GM20000 (cell line): ENCODE measurements at regions not wholly inside any gene's neighbourhood (a gene's known extent, or its start where the extent isn't known, plus 50 kb on each side); places are given as distances from the start of the nearest gene placed in this dataset.

Experiments
- DNase-seq: peaks from one replicate; pipeline ENCODE4 v3.0.0; 2012; ENCODE audit warnings: low spot score
- TF ChIP-seq, protein P1 (sequence below): IDR thresholded peaks from 2 replicates; pipeline ENCODE4 v1.5.1; 2012; ENCODE audit warnings: mild to moderate bottlenecking, control low read depth; ENCODE audit errors: extremely low read depth, missing control alignments

DNA sequence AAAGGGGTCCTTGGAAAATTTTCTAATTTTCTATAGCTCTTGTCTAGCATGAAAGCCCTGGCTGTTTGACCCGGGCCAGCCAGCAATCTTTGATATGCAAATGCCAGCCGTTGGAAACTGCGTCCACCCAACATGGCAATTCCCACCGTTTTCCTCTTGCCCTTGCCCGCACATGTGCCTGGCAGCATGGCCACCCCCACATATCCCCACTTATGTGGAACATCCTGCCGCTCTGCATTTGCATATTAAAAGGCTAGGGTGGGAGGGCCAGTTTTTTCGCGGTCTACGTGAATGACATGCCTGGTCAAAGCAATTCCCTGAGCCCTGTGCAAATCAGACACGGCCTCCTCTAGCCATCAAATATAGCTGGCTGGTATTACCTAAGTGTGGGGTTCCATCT lies 110.3 kb upstream of the TDRD3 start:
- TF ChIP-seq, protein P1, sequence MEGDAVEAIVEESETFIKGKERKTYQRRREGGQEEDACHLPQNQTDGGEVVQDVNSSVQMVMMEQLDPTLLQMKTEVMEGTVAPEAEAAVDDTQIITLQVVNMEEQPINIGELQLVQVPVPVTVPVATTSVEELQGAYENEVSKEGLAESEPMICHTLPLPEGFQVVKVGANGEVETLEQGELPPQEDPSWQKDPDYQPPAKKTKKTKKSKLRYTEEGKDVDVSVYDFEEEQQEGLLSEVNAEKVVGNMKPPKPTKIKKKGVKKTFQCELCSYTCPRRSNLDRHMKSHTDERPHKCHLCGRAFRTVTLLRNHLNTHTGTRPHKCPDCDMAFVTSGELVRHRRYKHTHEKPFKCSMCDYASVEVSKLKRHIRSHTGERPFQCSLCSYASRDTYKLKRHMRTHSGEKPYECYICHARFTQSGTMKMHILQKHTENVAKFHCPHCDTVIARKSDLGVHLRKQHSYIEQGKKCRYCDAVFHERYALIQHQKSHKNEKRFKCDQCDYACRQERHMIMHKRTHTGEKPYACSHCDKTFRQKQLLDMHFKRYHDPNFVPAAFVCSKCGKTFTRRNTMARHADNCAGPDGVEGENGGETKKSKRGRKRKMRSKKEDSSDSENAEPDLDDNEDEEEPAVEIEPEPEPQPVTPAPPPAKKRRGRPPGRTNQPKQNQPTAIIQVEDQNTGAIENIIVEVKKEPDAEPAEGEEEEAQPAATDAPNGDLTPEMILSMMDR: no peak
- no peak for DNase-seq

DNA sequence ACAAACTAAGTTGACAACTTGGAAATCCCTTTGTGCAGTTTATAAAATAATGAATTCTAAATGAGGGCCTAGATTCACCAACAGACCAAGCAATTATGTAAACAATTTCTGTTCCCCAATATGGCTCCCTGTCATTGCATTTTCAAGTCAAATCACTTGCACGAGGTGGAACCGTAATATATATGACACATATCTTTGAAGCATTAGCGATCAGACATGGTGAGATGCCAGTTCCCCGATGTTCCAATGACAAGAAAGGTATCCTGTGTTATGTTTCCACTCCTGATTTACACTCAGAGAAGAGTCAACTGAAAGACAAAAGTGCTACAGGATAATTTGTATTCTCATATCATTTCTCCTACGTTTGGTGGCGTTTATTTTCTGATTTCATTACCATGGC lies 108.5 kb upstream of the TDRD3 start:
- TF ChIP-seq, protein P1: no peak
- no peak for DNase-seq

DNA sequence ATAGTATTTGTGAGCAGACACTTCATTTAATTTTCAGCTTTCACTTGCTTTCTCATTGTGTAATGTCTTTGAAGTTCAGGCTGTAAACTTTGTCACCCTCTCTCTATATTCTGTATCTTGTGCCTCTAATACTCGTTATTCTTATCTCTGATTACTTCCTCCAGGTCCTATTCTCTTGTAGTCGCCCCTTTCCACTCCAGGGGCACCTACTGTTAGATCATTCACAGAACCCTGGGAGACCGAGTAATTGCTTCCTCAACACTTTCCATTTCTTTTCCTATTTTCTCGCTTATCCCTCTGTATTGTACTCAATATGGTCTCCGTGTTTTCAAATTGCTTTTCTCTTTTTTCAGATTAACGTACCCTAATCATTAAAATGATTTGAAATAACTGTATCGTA lies 93.9 kb upstream of the TDRD3 start:
- TF ChIP-seq, protein P1: no peak
- DNase-seq: no peak

DNA sequence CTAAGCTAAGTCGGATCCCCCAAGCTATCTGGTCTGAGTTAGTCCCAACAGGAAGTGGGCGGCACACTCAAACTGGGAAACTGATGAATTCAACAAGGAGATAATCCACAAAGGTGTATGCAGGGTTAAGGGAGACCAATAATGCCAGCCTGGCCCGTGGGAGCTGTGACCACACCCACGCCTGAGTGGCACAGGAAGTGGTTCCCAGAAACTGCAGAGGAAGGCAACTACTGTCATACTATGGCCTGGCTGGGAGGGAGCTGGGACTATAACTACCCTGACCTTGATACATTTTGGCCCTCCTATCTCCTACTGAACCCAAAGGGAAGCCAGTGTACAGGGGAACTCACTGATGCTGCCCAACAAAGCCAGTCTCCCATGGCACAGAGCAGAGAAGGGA lies 85.5 kb upstream of the TDRD3 start:
- TF ChIP-seq, protein P1: no peak
- DNase-seq: no peak

DNA sequence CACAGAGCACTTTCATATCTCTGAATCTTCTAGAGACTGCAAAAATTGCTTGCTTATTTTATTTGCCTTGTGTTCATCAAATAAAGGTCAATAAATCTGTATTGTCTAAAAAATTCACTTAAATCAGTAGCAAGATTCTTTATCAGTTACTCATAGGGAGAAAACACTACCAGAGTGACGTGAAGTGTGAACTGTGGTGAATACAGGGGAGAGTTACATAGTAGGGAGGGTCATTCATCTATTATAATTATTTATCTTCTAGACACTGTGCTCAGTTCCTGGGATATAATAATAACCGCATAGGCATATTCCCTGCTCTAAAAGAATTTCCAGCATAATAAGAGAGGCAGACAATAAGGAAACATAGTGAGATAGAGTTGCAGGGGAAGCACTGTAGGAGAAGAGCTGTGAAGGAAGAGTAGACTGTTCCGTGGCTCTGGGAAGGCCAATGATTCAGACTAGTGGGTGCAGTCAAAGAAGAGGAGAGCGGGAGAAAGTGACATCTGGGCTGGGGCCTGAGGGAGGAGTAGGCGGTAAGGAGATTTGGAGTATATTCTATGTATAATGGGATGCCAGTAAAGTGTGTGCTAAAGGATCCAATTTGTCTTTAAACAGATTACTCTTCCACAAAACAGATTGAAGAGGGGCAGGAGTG lies 84.0 kb upstream of the TDRD3 start:
- TF ChIP-seq, protein P1: no peak
- no peak for DNase-seq

DNA sequence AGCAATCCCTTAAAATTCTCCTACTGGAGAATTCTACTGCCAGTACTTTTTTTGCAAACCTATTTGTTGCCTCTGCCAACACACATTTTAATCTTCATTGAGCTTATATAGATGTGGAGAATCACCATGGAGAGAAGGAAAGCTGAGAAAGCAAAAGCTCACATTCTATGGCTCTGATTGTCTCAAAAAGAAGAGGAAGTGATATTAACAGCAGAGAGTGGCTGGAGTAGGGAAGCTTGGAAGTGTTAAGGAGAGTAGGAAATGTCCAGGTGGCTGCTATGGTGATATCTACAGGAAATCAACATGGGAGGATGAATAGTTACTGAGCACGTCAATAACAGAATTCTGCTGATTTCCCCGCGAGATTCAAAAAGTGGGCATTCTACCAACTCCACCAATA lies 78.8 kb upstream of the TDRD3 start:
- DNase-seq: no peak
- TF ChIP-seq, protein P1: no peak

DNA sequence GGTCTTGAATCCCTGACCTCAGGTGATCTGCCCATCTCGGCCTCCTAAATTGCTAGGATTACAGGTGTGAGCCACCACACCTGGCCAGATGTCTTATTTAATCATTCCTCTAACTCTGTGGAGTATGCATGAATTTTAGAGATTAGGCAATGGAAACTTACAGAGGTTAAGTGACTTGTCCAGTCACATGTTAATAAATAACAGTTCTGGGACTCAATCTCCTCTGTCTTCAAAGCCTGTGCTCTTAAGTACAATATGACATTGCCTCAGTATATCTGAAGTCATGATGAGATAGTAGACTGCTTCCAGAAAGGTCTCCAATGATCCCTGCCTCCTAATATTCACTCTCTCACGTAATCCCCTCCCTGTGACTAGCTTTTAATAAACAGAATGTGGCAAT lies 72.9 kb upstream of the TDRD3 start:
- no peak for DNase-seq
- TF ChIP-seq, protein P1: no peak
